Esophagus muscularis mucosa (tissue), 4 donors: ENCODE measurements at regions not wholly inside any gene's neighbourhood (a gene's known extent, or its start where the extent isn't known, plus 50 kb on each side); places are given as distances from the start of the nearest gene placed in this dataset.

Experiments
- DNase-seq: peaks from one replicate; pipeline ENCODE4 v3.0.0-alpha.2; 2017; ENCODE audit errors: extremely low spot score
- H3K27ac ChIP-seq, 4 donors: fragments of 200-600 bp; sonication (generic); replicated peaks in 1 of 4; 1 replicate in 3 of 4; 2 replicates in 1 of 4; pipeline ENCODE4 v1.5.1; 2016 to 2019; ENCODE audit warnings: mild to moderate bottlenecking in 1 of 4
- H3K27me3 ChIP-seq, 4 donors: fragments of 200-600 bp; sonication (generic); one replicate each; pipeline versions ENCODE4 v1.5.1 to v1.6.0; 2016 to 2019
- H3K36me3 ChIP-seq, 4 donors: fragments of 200-600 bp; sonication (generic); one replicate each; pipeline ENCODE4 v1.5.1; 2016 to 2019
- H3K4me1 ChIP-seq, 4 donors: fragments of 200-600 bp; sonication (generic); one replicate each; pipeline ENCODE4 v1.5.1; 2016 to 2019
- H3K4me3 ChIP-seq, 4 donors: fragments of 200-600 bp; sonication (generic); 1 replicate in 2 of 4; 2 replicates in 2 of 4; pipeline ENCODE4 v1.5.1; 2016 to 2019; ENCODE audit warnings: mild to moderate bottlenecking in 4 of 4, moderate library complexity in 1 of 4
- H3K9me3 ChIP-seq, 4 donors: fragments of 200-600 bp; sonication (generic); 1 replicate in 3 of 4; 2 replicates in 1 of 4; pipeline ENCODE4 v1.5.1; 2016 to 2019
- EP300 ChIP-seq: sonication (generic); formaldehyde crosslinking; IDR thresholded peaks from one replicate; pipeline ENCODE4 v1.6.1; 2017; ENCODE audit warnings: antibody characterized with exemption
- POLR2A ChIP-seq: fragments of 450-650 bp; IDR thresholded peaks from one replicate; pipeline ENCODE4 v1.6.1; 2017; ENCODE audit warnings: antibody characterized with exemption, moderate library complexity, mild to moderate bottlenecking, low read depth
- POLR2AphosphoS5 ChIP-seq, 2 donors: sonication (generic); formaldehyde crosslinking; IDR thresholded peaks; one replicate each; pipeline ENCODE4 v1.6.1; 2017; ENCODE audit warnings: antibody characterized with exemption in 2 of 2
- WGBS: methylation state at CpG from one replicate; pipeline ENCODE4 v1.1.5; 2018; 5-methylcytosine and 5-hydroxymethylcytosine counted together
- intact Hi-C: fragments of 100-400 bp; cut with DNase I; formaldehyde crosslinking; loops from one replicate; pipeline ENCODE4 v1.15.1; 2023
- TF ChIP-seq, protein P1 (sequence below), 3 experiments: fragments of 200-600 bp in 2 of 3; fragments of 450-650 bp in 1 of 3; sonication (generic) in 2 of 3; IDR thresholded peaks; one replicate each; pipeline ENCODE4 v1.5.1; 2017 to 2019; ENCODE audit warnings: antibody characterized with exemption in 3 of 3, mild to moderate bottlenecking in 2 of 3, moderate library complexity in 1 of 3

DNA sequence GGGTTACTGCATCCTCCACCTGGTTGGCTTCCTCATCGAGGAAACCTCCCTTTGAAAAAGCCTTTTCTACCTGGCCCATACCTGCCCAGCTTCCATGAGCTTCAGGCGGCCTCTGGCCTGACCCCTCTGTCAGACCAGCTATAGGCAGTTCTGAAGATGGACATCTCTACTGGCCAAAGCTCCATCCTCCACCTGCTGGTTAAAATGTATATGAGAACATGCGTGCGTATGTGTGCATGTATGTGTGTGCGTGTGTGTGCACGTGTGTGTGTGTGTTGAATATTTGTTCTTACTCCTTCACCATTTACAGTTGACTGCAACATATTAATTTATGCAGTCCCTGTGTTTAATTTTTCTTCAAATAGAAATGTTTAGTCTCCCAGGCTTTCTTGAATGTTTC, 642.4 kb upstream of the RAB6C start:
- Histone ChIP-seq H3K27me3 (no peaks in the 10 kb centered on the region), H3K27ac (no peak overlapping the region), H3K4me1 (peaks cover 0 to 9% (median 4%) of the 10 kb centered on the region in 4 donors), H3K4me3 (no peak overlapping the region), H3K36me3 (no peaks in the 10 kb centered on the region), H3K9me3 (no peaks in the 10 kb centered on the region)
- no peak for TF ChIP-seq POLR2A
- no peak for TF ChIP-seq POLR2AphosphoS5 (IDR thresholded peaks at IDR 0.05)
- TF ChIP-seq EP300 = no peak
- TF ChIP-seq, protein P1, sequence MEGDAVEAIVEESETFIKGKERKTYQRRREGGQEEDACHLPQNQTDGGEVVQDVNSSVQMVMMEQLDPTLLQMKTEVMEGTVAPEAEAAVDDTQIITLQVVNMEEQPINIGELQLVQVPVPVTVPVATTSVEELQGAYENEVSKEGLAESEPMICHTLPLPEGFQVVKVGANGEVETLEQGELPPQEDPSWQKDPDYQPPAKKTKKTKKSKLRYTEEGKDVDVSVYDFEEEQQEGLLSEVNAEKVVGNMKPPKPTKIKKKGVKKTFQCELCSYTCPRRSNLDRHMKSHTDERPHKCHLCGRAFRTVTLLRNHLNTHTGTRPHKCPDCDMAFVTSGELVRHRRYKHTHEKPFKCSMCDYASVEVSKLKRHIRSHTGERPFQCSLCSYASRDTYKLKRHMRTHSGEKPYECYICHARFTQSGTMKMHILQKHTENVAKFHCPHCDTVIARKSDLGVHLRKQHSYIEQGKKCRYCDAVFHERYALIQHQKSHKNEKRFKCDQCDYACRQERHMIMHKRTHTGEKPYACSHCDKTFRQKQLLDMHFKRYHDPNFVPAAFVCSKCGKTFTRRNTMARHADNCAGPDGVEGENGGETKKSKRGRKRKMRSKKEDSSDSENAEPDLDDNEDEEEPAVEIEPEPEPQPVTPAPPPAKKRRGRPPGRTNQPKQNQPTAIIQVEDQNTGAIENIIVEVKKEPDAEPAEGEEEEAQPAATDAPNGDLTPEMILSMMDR (IDR thresholded peaks at IDR 0.05) = no peak
- intact Hi-C loops = no loop called here
- no peak for DNase-seq
- 94% methylated on average over 6 of the region's 6 CpGs for WGBS

DNA sequence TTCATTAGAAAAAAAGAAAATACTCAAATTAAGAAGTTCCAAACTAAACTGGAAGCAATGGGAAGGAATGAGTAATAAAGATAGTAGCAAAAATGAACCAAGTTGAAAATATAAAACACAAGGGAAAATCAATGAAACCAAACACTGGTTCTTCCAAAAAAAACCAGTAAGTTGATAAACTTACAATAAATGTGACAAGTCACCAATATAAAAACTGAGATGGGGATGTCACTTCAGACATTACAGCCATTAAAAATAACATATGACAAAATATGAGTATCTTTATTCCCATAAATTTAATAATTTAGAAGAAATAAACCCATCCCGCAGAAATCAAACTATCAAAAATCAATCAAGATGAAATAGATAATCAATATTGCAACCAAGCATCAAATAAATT, 633.9 kb upstream of the RAB6C start:
- Histone ChIP-seq H3K36me3 (no peaks in the 10 kb centered on the region), H3K27ac (no peak overlapping the region), H3K4me3 (no peak overlapping the region), H3K4me1 (no peaks in the 10 kb centered on the region), H3K9me3 (no peaks in the 10 kb centered on the region), H3K27me3 (no peaks in the 10 kb centered on the region)
- no peak for DNase-seq
- TF ChIP-seq EP300 (no peak), POLR2A (no peak), POLR2AphosphoS5 (IDR thresholded peaks at IDR 0.05) (no peak)
- TF ChIP-seq, protein P1 (IDR thresholded peaks at IDR 0.05) = no peak
- intact Hi-C loops = no loop called here
- WGBS = 95% methylated on average over 1 of the region's 1 CpG

DNA sequence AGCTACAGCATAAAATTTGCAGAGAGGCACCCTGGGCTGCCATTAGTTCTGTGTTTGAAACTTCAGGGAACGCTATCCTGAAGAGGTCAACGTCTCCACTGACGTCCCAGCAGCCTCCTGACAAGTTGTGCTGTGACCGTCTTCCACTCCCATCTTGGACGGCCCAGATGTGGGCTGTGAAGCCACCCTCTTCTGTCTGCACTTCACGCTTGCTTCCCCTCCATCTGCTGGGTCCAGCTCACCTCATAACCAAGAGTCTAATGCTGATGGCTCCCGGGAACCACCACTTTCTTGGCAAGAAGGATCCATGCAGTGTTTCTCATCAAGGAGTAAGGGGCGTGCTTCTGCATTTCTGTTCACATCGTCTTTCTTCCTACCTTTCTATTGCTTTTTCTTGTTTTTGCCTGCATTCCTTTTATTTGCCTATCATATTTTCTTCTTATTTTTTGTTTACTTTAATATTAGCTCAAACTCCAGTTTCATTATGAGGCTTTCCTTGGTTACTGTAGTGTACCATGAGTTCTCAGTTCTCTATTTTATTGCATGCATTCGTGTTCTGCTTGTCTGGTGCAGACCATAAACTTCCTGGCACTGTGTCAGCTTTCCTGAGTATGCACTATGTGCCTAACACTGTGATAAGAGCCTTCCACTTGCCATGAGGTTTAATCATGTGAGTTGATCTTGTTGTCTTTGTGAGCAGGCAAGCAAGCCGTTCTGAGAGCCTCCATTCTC, 631.8 kb upstream of the RAB6C start:
- H3K27ac ChIP-seq = no peak overlapping the region
- DNase-seq = no peak
- H3K4me1 ChIP-seq = no peaks in the 10 kb centered on the region
- no peak for TF ChIP-seq EP300
- TF ChIP-seq POLR2A = no peak
- TF ChIP-seq, protein P1 (IDR thresholded peaks at IDR 0.05) = no peak
- no peak for TF ChIP-seq POLR2AphosphoS5 (IDR thresholded peaks at IDR 0.05)
- intact Hi-C loops = no loop called here
- no peaks in the 10 kb centered on the region for H3K36me3 ChIP-seq
- H3K27me3 ChIP-seq = no peaks in the 10 kb centered on the region
- WGBS = 77% methylated on average over 11 of the region's 11 CpGs
- no peaks in the 10 kb centered on the region for H3K9me3 ChIP-seq
- H3K4me3 ChIP-seq = no peak overlapping the region

DNA sequence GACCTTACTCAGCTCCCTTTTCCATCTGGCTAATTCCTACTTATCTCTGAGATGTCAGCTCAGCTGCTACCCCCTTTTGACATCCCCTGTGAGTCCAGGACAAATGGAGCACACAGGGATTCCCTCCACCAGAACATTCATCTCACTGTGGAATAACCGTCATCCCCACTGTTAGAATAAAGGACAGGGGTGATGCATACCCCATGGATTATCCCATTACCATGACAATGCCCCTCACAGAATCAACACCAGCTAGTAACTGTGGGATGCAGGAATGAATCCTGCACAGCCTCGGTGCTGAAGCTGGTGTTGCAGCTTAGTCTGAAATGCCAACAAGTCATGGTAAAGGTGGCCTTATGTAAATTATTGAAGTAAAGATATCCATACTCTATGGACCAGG, 624.8 kb upstream of the RAB6C start:
- Histone ChIP-seq H3K27me3 (no peaks in the 10 kb centered on the region), H3K4me1 (no peaks in the 10 kb centered on the region), H3K4me3 (no peak overlapping the region), H3K27ac (no peak overlapping the region), H3K9me3 (no peaks in the 10 kb centered on the region), H3K36me3 (no peaks in the 10 kb centered on the region)
- intact Hi-C loops = no loop called here
- TF ChIP-seq, protein P1 (IDR thresholded peaks at IDR 0.05) = no peak
- TF ChIP-seq POLR2A (no peak), POLR2AphosphoS5 (IDR thresholded peaks at IDR 0.05) (no peak), EP300 (no peak)
- 89% methylated on average over 2 of the region's 2 CpGs for WGBS
- no peak for DNase-seq

DNA sequence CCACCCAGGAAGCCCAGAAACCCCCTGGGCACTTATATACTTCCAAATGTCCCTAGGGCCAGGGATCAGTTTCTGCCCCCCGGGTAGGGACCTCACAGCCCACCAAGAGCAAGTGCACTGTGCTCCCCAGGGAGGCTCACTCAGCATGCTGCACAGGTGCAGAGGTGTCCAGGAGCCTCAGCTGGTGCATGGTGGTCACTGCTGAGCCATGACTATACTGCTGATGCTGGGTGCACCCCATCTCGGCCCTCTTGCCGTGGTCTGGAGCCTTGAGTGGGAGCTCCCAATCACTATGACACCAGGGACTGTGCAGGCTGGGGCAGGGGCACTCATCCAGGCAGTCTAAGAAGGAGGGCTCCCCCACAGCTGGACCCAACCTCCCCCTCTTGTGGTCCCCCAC, 617.8 kb upstream of the RAB6C start:
- intact Hi-C loops = no loop called here
- no peak for TF ChIP-seq EP300
- TF ChIP-seq, protein P1 (IDR thresholded peaks at IDR 0.05) = no peak
- no peak for TF ChIP-seq POLR2A
- no peak for TF ChIP-seq POLR2AphosphoS5 (IDR thresholded peaks at IDR 0.05)
- no peak overlapping the region for H3K27ac ChIP-seq
- DNase-seq = no peak
- no peaks in the 10 kb centered on the region for H3K27me3 ChIP-seq
- H3K4me3 ChIP-seq = no peak overlapping the region
- no peaks in the 10 kb centered on the region for H3K4me1 ChIP-seq
- 100% methylated on average over 3 of the region's 3 CpGs for WGBS
- no peaks in the 10 kb centered on the region for H3K36me3 ChIP-seq
- H3K9me3 ChIP-seq = no peaks in the 10 kb centered on the region
